ENCODE measurements at regions not wholly inside any gene's neighbourhood (a gene's known extent, or its start where the extent isn't known, plus 50 kb on each side); places are given as distances from the start of the nearest gene placed in this dataset.

- no peak for DNase-seq (ENCODE audit: low spot score)
Observed at GRCh38 chr14:27372771-27373170, 774.9 kb upstream of the NOVA1 start.

GRCh38 chr14:27384124-27384523 is 786.3 kb upstream of the NOVA1 start:
- no peak for DNase-seq (ENCODE audit: low spot score)

GRCh38 chr14:27386391-27386790 is 788.6 kb upstream of the NOVA1 start:
- DNase-seq (ENCODE audit: low spot score) = no peak

GRCh38 chr14:27387463-27387862 is 789.6 kb upstream of the NOVA1 start:
- DNase-seq (ENCODE audit: low spot score) = no peak

GRCh38 chr14:27389402-27389801 is 791.6 kb upstream of the NOVA1 start:
- DNase-seq (ENCODE audit: low spot score) = no peak

GRCh38 chr14:27390155-27390554 is 792.3 kb upstream of the NOVA1 start:
- DNase-seq (ENCODE audit: low spot score) = no peak

- no peak for DNase-seq (ENCODE audit: low spot score)
Observed at GRCh38 chr14:27391331-27391730, 793.5 kb upstream of the NOVA1 start.

GRCh38 chr14:27392153-27392552 is 794.3 kb upstream of the NOVA1 start:
- DNase-seq (ENCODE audit: low spot score) = no peak

GRCh38 chr14:27409944-27410343 is 812.1 kb upstream of the NOVA1 start:
- no peak for DNase-seq (ENCODE audit: low spot score)

GRCh38 chr14:27410981-27411380 is 813.1 kb upstream of the NOVA1 start:
- DNase-seq (ENCODE audit: low spot score) = no peak

GRCh38 chr14:27427796-27428195 is 830.0 kb upstream of the NOVA1 start:
- DNase-seq (ENCODE audit: low spot score) = no peak

- DNase-seq (ENCODE audit: low spot score) = no peak
Observed at GRCh38 chr14:27435923-27436670, 838.3 kb upstream of the NOVA1 start.

GRCh38 chr14:27484633-27485032 is 886.8 kb upstream of the NOVA1 start:
- DNase-seq (ENCODE audit: low spot score) = no peak

GRCh38 chr14:27485193-27485592 is 887.4 kb upstream of the NOVA1 start:
- DNase-seq (ENCODE audit: low spot score) = no peak

- no peak for DNase-seq (ENCODE audit: low spot score)
Observed at GRCh38 chr14:27506272-27506671, 908.4 kb upstream of the NOVA1 start.

GRCh38 chr14:27528328-27528727 is 930.5 kb upstream of the NOVA1 start:
- no peak for DNase-seq (ENCODE audit: low spot score)

- no peak for DNase-seq (ENCODE audit: low spot score)
Observed at GRCh38 chr14:27536748-27537147, 938.9 kb upstream of the NOVA1 start.

- DNase-seq (ENCODE audit: low spot score) = no peak
Observed at GRCh38 chr14:27546111-27546510, 948.3 kb upstream of the NOVA1 start.

- no peak for DNase-seq (ENCODE audit: low spot score)
Observed at GRCh38 chr14:27553790-27554189, 956.0 kb upstream of the NOVA1 start.

- no peak for DNase-seq (ENCODE audit: low spot score)
Observed at GRCh38 chr14:27557445-27557844, 959.6 kb upstream of the NOVA1 start.

- DNase-seq (ENCODE audit: low spot score) = no peak
Observed at GRCh38 chr14:27559848-27560247, 962.0 kb upstream of the NOVA1 start.

GRCh38 chr14:27566843-27567382 is 969.1 kb upstream of the NOVA1 start:
- no peak for DNase-seq (ENCODE audit: low spot score)

GRCh38 chr14:27573018-27573417 is 975.2 kb upstream of the NOVA1 start:
- DNase-seq (ENCODE audit: low spot score) = no peak

- DNase-seq (ENCODE audit: low spot score) = no peak
Observed at GRCh38 chr14:27587103-27587502, 989.3 kb upstream of the NOVA1 start.
